ENCODE measurements at regions not wholly inside any gene's neighbourhood (a gene's known extent, or its start where the extent isn't known, plus 50 kb on each side); places are given as distances from the start of the nearest gene placed in this dataset.

DNA sequence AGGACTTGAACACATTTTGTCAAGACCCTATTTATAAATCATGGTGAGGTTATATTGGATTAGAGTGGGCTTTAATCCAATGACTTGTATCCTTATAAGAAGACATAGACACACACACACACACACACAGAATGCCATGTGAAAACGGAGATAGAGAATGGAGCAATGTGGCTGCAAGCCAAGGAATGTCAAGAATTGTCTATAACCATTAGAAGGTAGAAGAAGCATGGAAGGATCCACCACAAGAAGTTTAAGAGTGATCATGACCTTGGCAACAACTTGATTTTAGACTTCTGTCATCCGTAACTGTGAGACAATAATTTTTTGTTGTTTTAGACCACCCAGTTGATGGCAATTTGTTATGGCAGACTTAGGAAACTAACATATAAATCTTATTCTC lies 514.2 kb downstream of the TFEC start:
- H3K4me3 Mint-ChIP-seq = no peak overlapping the region
- no peaks in the 10 kb centered on the region for H3K4me1 Mint-ChIP-seq
- H3K36me3 Mint-ChIP-seq = no peaks in the 10 kb centered on the region
- no peak overlapping the region for H3K27ac Mint-ChIP-seq
- H3K9me3 Mint-ChIP-seq = no peaks in the 10 kb centered on the region
- peaks cover 2% of the 10 kb centered on the region for H3K27me3 Mint-ChIP-seq

DNA sequence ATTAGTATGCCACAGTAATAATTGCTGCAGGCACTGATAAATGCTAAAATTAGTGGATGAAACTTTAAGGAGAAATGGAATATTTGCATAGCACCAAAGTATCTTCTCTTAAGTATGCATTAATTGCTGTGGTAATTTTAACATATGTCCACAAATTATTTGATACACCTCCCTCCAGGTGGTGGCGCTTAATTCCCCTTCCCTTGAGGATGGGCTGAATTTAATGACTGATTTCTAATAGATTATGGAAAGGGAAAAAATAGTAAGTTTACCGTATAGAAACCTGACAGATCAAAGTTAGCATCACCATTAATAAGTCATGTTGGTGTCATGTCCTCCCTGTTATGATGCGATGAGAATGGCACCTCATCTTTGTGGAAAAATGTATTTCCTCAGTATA lies 519.2 kb downstream of the TFEC start:
- Mint-ChIP-seq H3K4me3 (no peak overlapping the region), H3K36me3 (no peaks in the 10 kb centered on the region), H3K4me1 (no peaks in the 10 kb centered on the region), H3K9me3 (no peaks in the 10 kb centered on the region), H3K27ac (no peak overlapping the region), H3K27me3 (peaks cover 4% of the 10 kb centered on the region)

DNA sequence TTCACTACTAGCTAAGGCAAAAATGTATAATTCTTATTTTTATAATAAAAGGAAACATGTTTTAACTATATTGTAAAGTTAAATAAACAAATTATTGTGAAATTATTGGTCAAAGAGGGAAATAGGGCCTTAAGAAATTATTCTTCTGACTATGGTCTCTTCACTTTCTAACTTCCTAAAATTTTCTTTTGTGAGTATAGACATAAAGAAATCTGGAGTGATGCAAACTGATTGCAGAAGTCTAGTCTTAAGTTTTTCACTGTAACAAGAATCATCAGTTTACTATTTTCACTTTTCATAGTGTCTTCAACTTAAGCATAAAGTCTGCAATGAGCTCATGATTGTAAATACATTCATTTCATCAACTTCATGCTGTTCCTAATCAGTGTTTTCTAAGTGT lies 525.4 kb downstream of the TFEC start:
- H3K36me3 Mint-ChIP-seq = no peaks in the 10 kb centered on the region
- H3K4me3 Mint-ChIP-seq = no peak overlapping the region
- H3K4me1 Mint-ChIP-seq = no peaks in the 10 kb centered on the region

DNA sequence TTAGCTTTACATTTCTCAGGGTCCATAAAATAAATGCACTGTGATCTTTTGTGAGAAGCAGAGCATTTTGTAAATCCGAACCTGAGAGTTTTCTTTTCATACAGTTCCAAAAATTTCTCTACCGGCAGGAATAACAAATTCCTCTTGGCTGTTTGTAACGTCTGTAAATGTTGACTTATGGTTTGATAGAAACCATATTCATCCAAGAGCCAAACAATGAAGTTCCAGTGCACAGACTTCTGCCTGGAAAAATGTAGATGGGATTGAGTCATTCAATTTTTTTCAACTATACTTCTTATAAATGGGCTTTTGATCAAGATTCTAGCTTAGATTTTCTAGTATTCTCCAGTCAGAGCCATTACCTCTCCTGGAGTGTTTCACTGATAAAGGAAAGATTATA lies 530.6 kb downstream of the TFEC start:
- Mint-ChIP-seq H3K27me3 (peaks cover 2% of the 10 kb centered on the region), H3K9me3 (no peaks in the 10 kb centered on the region), H3K27ac (no peak overlapping the region), H3K4me1 (no peaks in the 10 kb centered on the region), H3K36me3 (no peaks in the 10 kb centered on the region), H3K4me3 (no peak overlapping the region)

More for the DNA sequence above, 525.4 kb downstream of the TFEC start:
- Mint-ChIP-seq H3K27ac (no peak overlapping the region), H3K27me3 (peaks cover 1% of the 10 kb centered on the region), H3K9me3 (no peaks in the 10 kb centered on the region)

DNA sequence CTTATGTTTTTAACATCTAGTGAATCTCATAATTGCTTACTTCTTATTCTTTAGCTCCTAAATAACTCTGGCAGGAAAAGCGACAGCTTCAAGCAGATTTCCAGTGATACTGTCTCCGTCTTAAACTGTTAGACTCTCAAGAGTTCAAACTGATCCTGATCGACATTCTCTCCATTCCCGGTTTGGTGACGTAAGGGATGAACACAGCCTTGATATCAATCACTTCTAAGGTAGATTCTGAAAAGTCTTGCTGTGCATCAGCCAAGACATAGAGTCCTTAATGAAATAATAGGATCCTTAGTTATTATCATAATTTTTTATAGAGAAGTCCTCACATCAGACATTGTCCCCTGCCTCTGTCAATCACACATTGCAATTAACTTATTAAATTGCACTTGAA lies 534.6 kb downstream of the TFEC start:
- H3K4me3 Mint-ChIP-seq = no peak overlapping the region
- H3K27me3 Mint-ChIP-seq = peaks cover 2% of the 10 kb centered on the region
- no peak overlapping the region for H3K27ac Mint-ChIP-seq
- H3K9me3 Mint-ChIP-seq = no peaks in the 10 kb centered on the region
- H3K36me3 Mint-ChIP-seq = no peaks in the 10 kb centered on the region
- H3K4me1 Mint-ChIP-seq = no peaks in the 10 kb centered on the region

DNA sequence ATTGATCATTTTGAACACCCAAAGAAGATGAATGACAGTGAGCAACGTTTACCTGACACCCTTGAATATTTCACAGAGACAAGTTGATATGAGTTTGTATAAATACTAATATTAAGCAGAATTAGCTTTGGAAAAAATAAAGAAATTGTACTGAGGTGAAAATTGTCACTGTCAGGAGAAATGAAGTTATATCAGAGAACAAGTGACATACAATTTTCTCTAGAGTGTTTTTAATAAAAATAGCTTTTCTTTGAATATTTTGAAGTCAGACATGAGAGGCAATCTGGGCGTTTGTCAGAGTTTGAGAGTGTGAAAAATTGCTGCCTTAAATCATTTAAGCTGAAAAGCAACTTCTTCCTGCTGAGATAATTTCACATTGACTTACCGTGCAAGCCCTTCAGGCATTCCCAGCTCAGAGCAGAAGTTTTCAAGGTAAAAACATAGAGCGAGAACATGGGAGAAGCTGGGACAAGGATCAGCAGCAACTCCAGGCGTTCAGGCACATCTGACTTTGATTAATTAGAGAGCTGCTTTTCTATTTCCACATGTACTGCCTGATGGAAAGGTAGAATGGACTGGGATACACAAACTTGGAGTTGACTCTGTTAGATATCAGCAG lies 535.9 kb downstream of the TFEC start:
- Mint-ChIP-seq H3K27ac (no peak overlapping the region), H3K4me1 (no peaks in the 10 kb centered on the region), H3K36me3 (no peaks in the 10 kb centered on the region)

DNA sequence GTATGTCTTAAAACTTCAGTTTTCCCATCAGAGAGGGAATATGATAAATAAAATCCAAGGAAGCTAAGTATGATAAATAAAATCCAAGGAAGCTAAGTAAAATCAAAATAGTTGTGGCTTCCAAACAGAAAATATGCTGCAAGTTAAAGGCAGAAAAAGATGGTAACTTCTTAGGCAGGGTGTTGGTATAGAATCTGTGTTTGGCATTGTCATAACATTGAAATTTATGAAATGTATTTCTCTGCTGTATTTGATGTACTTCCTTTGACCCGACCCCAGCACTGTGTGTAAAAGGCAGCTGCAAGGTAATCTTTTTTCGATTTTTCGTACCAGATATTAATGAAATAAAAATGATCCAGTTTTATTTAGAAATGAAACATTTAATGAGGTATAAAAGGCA lies 537.2 kb downstream of the TFEC start:
- H3K4me3 Mint-ChIP-seq = no peak overlapping the region
- H3K36me3 Mint-ChIP-seq = no peaks in the 10 kb centered on the region
- H3K27me3 Mint-ChIP-seq = peaks cover 2% of the 10 kb centered on the region
- no peaks in the 10 kb centered on the region for H3K9me3 Mint-ChIP-seq
- no peak overlapping the region for H3K27ac Mint-ChIP-seq
- no peaks in the 10 kb centered on the region for H3K4me1 Mint-ChIP-seq

More for the DNA sequence above, 535.9 kb downstream of the TFEC start:
- Mint-ChIP-seq H3K9me3 (no peaks in the 10 kb centered on the region), H3K4me3 (no peak overlapping the region), H3K27me3 (peaks cover 2% of the 10 kb centered on the region)

DNA sequence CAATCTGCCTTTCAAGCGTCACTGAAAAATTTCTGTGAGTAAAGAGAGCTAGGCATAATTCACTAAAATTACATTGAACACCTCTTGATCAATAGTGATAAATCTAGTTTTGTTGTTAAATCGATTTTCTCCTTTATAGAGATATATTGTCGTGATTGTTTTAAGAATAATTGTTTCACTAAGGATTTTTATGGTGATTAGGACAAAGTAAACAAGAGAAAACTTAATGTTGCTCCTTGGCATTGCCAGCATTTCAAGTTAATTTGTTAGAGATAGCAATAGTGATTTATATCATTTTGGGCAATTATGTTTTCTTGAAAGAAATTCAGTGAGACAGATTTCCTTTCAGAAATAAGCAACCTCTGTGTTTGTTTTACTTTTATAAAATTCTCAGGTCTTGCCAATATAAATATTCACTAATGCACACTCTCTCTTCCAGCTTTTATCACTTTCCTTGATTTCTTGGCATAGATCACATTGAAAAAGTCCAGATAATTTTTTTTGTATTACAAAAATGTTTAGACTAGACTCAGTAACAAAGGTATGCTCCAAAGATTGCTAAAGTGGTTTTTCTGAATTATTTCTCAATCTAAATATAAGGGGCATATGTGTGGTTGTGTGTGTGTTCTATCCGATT lies 538.7 kb downstream of the TFEC start:
- Mint-ChIP-seq H3K4me1 (no peaks in the 10 kb centered on the region), H3K27ac (no peak overlapping the region), H3K27me3 (peaks cover 5% of the 10 kb centered on the region), H3K4me3 (no peak overlapping the region), H3K36me3 (no peaks in the 10 kb centered on the region), H3K9me3 (no peaks in the 10 kb centered on the region)

DNA sequence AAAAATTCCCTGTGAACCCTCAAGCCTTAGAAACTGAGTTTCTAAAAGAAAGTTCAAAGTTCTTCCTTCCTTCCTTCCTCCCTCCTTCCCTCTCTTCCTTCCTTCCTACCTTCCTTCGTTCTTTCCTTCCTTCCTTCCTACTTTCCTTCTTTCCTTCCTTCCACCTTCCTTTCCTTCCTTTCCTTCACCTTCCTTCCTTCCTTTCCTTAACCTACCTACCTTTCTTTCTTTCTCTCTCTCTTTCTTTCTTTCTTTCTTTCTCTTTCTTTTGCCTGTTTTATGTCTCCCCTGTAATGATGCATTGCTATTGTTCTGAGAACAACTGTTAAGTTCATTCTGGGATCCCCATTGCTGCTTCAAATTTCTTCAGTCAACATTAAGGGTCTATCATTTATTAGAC lies 551.1 kb downstream of the TFEC start:
- Mint-ChIP-seq H3K9me3 (peaks cover 8% of the 10 kb centered on the region), H3K27me3 (peaks cover 27% of the 10 kb centered on the region), H3K4me3 (no peak overlapping the region)

DNA sequence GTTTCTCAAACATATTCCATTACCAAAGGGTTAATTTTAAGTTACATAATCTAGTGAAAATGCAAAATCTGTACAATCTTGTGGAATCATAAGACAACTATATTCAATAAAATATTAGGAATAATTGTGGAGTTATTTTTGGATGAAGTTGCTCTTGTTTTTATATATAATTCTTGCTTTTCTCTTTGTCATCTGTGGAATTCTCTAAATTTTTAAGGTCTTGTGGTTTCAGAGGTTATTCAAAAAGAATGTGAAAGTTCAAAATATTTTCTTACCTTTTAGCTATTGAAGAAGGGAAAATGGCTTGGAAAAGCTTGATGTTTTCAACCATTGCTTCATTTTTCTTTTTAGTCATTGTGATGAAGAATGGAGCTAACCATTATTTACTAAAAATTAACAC lies 552.1 kb downstream of the TFEC start:
- Mint-ChIP-seq H3K9me3 (peaks cover 8% of the 10 kb centered on the region), H3K27ac (no peak overlapping the region), H3K27me3 (peaks cover 27% of the 10 kb centered on the region), H3K36me3 (peaks cover 2% of the 10 kb centered on the region), H3K4me3 (no peak overlapping the region), H3K4me1 (peaks cover 7% of the 10 kb centered on the region)

More for the DNA sequence above, 551.1 kb downstream of the TFEC start:
- H3K27ac Mint-ChIP-seq = no peak overlapping the region
- peaks cover 7% of the 10 kb centered on the region for H3K4me1 Mint-ChIP-seq
- peaks cover 2% of the 10 kb centered on the region for H3K36me3 Mint-ChIP-seq

DNA sequence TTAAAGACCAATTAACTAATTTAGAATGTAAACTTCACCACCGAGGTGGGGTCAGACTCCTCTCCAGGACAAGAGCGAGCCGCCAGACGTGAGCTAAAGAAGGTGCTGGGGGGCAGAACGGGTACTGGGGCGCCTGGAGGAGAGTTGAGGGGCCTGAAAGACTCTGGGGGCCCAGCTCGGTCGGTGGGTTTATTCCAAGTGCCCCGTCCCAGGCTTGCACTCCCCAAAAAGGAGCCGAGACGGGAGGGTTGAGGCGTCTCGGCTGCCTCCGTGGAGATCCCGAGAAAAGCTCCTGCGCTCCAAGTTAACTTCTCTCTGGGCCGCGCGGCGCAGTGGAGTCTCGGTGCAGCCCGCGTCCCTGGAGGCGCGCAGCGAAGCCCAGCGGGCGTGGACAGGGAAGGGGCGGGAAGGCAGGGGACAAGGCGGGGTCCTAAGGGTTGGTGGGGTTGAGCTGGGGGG lies 553.3 kb downstream of the TFEC start:
- Mint-ChIP-seq H3K27me3 (peaks cover 29% of the 10 kb centered on the region), H3K4me3 (peak overlapping the region; percentile 62), H3K27ac (no peak overlapping the region), H3K36me3 (peaks cover 2% of the 10 kb centered on the region), H3K9me3 (peaks cover 8% of the 10 kb centered on the region), H3K4me1 (peaks cover 7% of the 10 kb centered on the region)

DNA sequence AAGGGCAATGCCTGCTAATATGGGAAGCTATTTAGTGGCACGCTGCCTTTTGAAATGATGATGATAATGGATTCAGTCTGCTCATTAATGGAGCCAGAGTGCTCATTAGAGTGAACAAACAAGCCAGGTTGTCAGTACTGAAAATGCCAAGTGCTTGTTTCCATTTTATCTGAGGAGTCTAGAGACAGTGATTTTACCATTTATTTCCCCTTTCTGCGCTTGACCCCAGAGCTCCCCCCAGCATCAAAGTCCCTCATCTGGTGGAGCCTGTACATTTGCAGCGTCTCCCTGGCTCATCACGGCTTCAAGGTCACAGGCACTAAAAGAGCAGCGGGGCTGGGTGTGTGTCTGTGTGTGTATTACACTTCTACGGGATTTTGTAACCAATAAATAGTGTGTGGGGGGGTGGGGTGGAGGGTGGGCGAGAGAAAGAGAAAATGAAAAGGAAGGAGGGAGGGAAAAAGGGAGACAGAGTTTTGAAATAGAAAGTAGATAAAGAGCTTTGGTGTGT lies 553.8 kb downstream of the TFEC start:
- Mint-ChIP-seq H3K27me3 (peaks cover 30% of the 10 kb centered on the region), H3K4me1 (peaks cover 7% of the 10 kb centered on the region), H3K9me3 (peaks cover 8% of the 10 kb centered on the region), H3K27ac (no peak overlapping the region), H3K4me3 (peak overlapping the region; percentile 62), H3K36me3 (peaks cover 2% of the 10 kb centered on the region)

DNA sequence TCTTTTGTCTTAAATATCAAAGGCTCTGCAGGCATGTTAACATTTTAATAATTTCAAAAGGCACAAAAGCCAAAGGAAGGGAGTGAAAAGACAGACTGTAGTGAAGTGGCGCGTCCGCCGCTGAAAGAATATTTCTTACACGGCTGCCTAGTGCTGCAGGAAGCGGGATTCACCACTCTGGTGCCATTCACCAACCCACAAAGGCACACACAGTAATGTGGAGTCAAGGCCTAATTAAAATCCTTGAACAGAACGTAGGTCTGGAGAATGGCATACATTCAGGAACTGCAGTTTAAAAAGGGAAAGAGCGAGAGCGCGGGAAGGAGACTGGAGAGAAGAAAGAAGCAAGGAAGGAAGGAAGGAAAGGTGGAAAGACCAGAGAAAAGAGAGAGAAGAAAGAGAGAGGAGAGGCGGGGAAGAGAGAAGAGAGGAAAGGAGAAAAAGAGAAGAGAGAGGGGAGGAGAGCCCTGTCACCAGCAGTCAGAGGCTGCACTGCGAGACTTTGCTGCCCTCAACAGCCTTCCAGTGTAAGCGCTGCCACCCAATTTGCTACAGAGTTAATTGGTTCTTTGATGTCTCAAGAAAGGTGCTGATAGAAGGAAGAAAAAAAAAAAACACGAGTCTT lies 554.0 kb downstream of the MDFIC start:
- Mint-ChIP-seq H3K36me3 (peaks cover 2% of the 10 kb centered on the region), H3K27ac (no peak overlapping the region), H3K27me3 (peaks cover 28% of the 10 kb centered on the region), H3K9me3 (peaks cover 8% of the 10 kb centered on the region), H3K4me1 (peaks cover 7% of the 10 kb centered on the region), H3K4me3 (no peak overlapping the region)

DNA sequence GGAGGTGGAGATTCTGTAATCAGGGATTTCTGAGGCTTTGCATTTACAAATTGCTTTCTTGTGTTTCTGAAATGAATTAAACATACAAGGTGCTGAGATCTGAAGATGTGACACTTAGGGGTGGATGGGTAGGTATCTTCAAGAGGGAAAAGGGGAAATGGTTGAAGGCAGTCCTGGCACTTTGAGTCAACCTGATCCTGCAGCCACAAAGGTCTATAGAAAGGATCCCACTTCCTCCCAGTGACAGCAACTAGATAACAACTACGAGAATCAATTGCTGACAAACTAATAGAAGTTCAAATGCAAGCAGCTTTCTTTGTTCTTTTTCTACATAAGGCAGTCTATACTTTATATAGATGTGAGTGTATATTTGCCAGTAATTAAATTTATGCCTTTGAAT lies 553.3 kb downstream of the MDFIC start:
- Mint-ChIP-seq H3K9me3 (peaks cover 8% of the 10 kb centered on the region), H3K4me1 (peaks cover 7% of the 10 kb centered on the region), H3K36me3 (peaks cover 2% of the 10 kb centered on the region), H3K4me3 (no peak overlapping the region), H3K27ac (no peak overlapping the region), H3K27me3 (peaks cover 25% of the 10 kb centered on the region)

DNA sequence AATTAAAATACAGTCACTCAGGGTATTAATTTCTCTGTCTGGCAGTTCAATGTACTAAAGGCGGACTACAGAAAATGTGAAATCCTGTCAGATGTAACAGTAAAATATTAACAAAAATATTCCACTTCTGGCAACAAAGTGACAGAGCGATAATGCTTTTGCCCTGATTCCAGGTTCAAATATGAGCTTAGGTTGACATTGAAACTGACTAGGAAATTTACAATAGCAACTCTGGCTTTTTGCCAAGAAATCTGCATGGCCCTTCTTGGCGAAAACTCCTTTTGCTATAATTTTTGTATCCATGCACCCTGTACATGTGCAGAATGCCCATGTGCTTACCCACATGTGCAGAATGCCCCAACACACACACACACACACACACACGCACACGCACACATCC lies 552.2 kb downstream of the MDFIC start:
- H3K36me3 Mint-ChIP-seq = no peaks in the 10 kb centered on the region
- H3K4me3 Mint-ChIP-seq = no peak overlapping the region
- peaks cover 2% of the 10 kb centered on the region for H3K9me3 Mint-ChIP-seq
- H3K27me3 Mint-ChIP-seq = peaks cover 17% of the 10 kb centered on the region
- H3K4me1 Mint-ChIP-seq = peaks cover 7% of the 10 kb centered on the region
- H3K27ac Mint-ChIP-seq = no peak overlapping the region

DNA sequence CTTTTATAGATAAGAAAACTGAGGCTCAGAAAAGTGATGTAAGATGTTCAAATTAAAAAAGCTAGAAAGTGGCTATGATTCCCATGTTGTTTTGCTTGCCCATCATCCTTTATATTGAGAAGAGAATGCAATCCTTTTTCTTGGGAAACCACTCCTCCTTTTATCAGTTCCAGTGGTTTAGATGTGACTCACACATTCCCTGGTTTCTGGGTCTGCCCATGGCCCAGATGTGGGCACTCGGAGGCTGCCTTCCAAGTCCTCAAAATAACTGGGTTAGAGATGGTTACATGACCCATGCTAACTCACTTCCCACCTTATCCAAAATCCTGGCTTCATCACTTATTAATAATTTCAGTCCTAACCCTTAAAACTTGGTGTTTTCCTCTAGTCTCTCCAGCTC lies 550.0 kb downstream of the MDFIC start:
- Mint-ChIP-seq H3K4me1 (peaks cover 4% of the 10 kb centered on the region), H3K27me3 (peaks cover 13% of the 10 kb centered on the region), H3K4me3 (no peak overlapping the region), H3K27ac (no peak overlapping the region), H3K9me3 (no peaks in the 10 kb centered on the region), H3K36me3 (no peaks in the 10 kb centered on the region)

All from activated naive CD4-positive, alpha-beta T cell treated with anti-CD3 and anti-CD28 coated beads, Interleukin-2, amount 50 U/mL, for 24 hours (primary cell).